ENCODE measurements at regions not wholly inside any gene's neighbourhood (a gene's known extent, or its start where the extent isn't known, plus 50 kb on each side); places are given as distances from the start of the nearest gene placed in this dataset.

DNA sequence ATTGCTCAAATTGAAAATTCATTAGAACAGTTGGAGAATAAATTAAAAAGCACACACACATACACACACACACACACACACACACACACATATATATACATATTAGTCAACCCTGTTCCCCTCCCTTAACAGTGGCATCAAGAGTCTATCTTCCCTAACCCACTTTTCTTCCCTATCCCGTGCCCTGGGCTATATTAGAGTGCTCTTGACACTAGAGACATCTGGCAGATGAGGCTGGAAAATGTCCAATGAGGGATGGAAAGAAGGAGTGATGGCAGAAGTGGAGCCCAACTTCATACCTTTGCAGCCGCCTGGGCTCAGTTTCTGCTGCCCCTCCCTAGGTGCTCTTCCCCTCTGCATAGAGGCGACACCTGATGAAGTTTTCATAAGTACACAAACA lies 172.4 kb upstream of the NUDT4 start:
- no peak overlapping the region for H3K9ac ChIP-seq (ENCODE audit: low read length in 5 of 5)
- no peaks in the 10 kb centered on the region for H3K4me1 ChIP-seq (ENCODE audit: control insufficient read depth in 5 of 5, insufficient read depth in 5 of 5, low read length in 5 of 5)
- no peaks in the 10 kb centered on the region for H3K9me3 ChIP-seq (ENCODE audit: control insufficient read depth in 5 of 5, low read length in 5 of 5)
- H3K27me3 ChIP-seq (ENCODE audit: control insufficient read depth in 5 of 5, insufficient read depth in 4 of 5, low read length in 5 of 5): no peaks in the 10 kb centered on the region
- H3K4me3 ChIP-seq (ENCODE audit: low read depth in 1 of 5, low read length in 5 of 5): no peak overlapping the region
- no peak overlapping the region for H3K27ac ChIP-seq (ENCODE audit: low read depth, low read length)
- no peaks in the 10 kb centered on the region for H3K36me3 ChIP-seq (ENCODE audit: control insufficient read depth in 5 of 5, insufficient read depth in 5 of 5, low read length in 5 of 5)

- H3K36me3 ChIP-seq (ENCODE audit: control insufficient read depth in 5 of 5, insufficient read depth in 5 of 5, low read length in 5 of 5): no peaks in the 10 kb centered on the region
- no peak overlapping the region for H3K4me3 ChIP-seq (ENCODE audit: low read depth in 1 of 5, low read length in 5 of 5)
- H3K27me3 ChIP-seq (ENCODE audit: control insufficient read depth in 5 of 5, insufficient read depth in 4 of 5, low read length in 5 of 5): no peaks in the 10 kb centered on the region
These were observed 169.7 kb upstream of the NUDT4 start for GRCh38 chr12:93208011-93208410.

GRCh38 chr12:93214523-93215289 lies 163.0 kb upstream of the NUDT4 start:
- Histone ChIP-seq H3K36me3 (ENCODE audit: control insufficient read depth in 5 of 5, insufficient read depth in 5 of 5, low read length in 5 of 5) (no peaks in the 10 kb centered on the region), H3K9me3 (ENCODE audit: control insufficient read depth in 5 of 5, low read length in 5 of 5) (no peaks in the 10 kb centered on the region), H3K27me3 (ENCODE audit: control insufficient read depth in 5 of 5, insufficient read depth in 4 of 5, low read length in 5 of 5) (no peaks in the 10 kb centered on the region), H3K4me1 (ENCODE audit: control insufficient read depth in 5 of 5, insufficient read depth in 5 of 5, low read length in 5 of 5) (no peaks in the 10 kb centered on the region), H3K27ac (ENCODE audit: low read depth, low read length) (no peak overlapping the region), H3K4me3 (ENCODE audit: low read depth in 1 of 5, low read length in 5 of 5) (no peak overlapping the region), H3K9ac (ENCODE audit: low read length in 5 of 5) (no peak overlapping the region)

More at GRCh38 chr12:93208011-93208410, 169.7 kb upstream of the NUDT4 start:
- Histone ChIP-seq H3K27ac (ENCODE audit: low read depth, low read length) (no peak overlapping the region), H3K9ac (ENCODE audit: low read length in 5 of 5) (no peak overlapping the region), H3K4me1 (ENCODE audit: control insufficient read depth in 5 of 5, insufficient read depth in 5 of 5, low read length in 5 of 5) (no peaks in the 10 kb centered on the region), H3K9me3 (ENCODE audit: control insufficient read depth in 5 of 5, low read length in 5 of 5) (no peaks in the 10 kb centered on the region)

DNA sequence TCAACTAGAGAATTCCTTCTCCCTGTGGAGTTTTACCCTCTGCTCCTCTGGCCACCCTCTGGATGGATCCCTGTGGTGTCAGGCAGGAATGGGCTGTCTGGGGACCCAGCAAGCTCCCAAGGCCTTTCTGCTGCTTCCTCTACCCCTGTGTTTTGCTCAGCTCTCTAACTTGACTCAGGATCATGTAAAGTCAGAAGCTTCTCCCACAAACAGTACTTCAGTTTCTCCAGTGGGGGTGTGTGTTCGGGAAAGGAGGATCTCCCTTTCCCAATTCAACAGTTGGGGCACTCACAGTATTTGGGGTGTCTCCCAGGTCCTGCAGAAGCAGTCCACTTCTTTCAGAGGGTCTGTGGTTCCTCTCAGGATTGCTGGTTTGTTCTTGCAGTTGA lies 162.4 kb upstream of the NUDT4 start:
- Histone ChIP-seq H3K9ac (ENCODE audit: low read length in 5 of 5) (no peak overlapping the region), H3K9me3 (ENCODE audit: control insufficient read depth in 5 of 5, low read length in 5 of 5) (no peaks in the 10 kb centered on the region), H3K4me3 (ENCODE audit: low read depth in 1 of 5, low read length in 5 of 5) (no peak overlapping the region), H3K4me1 (ENCODE audit: control insufficient read depth in 5 of 5, insufficient read depth in 5 of 5, low read length in 5 of 5) (no peaks in the 10 kb centered on the region), H3K27ac (ENCODE audit: low read depth, low read length) (no peak overlapping the region), H3K27me3 (ENCODE audit: control insufficient read depth in 5 of 5, insufficient read depth in 4 of 5, low read length in 5 of 5) (no peaks in the 10 kb centered on the region), H3K36me3 (ENCODE audit: control insufficient read depth in 5 of 5, insufficient read depth in 5 of 5, low read length in 5 of 5) (no peaks in the 10 kb centered on the region)

GRCh38 chr12:93219947-93220346 lies 157.8 kb upstream of the NUDT4 start:
- Histone ChIP-seq H3K4me3 (ENCODE audit: low read depth in 1 of 5, low read length in 5 of 5) (no peak overlapping the region), H3K27ac (ENCODE audit: low read depth, low read length) (no peak overlapping the region), H3K9ac (ENCODE audit: low read length in 5 of 5) (no peak overlapping the region)

DNA sequence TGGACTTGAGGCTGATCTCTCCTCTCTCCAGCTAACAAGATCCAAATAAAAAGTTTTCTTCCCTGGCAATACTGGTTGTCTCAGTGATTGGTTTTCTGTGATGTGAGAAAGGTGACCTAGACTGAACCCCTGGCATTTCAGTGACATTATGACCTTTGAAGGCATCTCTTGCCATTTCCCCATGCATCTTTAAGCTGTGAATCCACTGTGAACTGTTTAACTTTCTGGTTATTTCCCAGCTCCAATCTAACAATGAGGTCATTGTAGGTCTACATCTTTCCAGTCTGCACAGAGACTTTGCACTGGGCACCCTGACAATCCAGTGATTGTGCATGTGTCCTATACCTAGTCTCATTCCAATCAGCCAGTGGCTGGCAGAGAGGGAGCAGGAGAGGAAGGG lies 155.9 kb upstream of the NUDT4 start:
- Histone ChIP-seq H3K9me3 (ENCODE audit: control insufficient read depth in 5 of 5, low read length in 5 of 5) (peaks cover 0 to 6% (median 0%) of the 10 kb centered on the region in 5 donors), H3K9ac (ENCODE audit: low read length in 5 of 5) (no peak overlapping the region), H3K4me3 (ENCODE audit: low read depth in 1 of 5, low read length in 5 of 5) (no peak overlapping the region), H3K27ac (ENCODE audit: low read depth, low read length) (no peak overlapping the region), H3K4me1 (ENCODE audit: control insufficient read depth in 5 of 5, insufficient read depth in 5 of 5, low read length in 5 of 5) (peaks cover 0 to 12% (median 9%) of the 10 kb centered on the region in 5 donors), H3K27me3 (ENCODE audit: control insufficient read depth in 5 of 5, insufficient read depth in 4 of 5, low read length in 5 of 5) (no peaks in the 10 kb centered on the region), H3K36me3 (ENCODE audit: control insufficient read depth in 5 of 5, insufficient read depth in 5 of 5, low read length in 5 of 5) (no peaks in the 10 kb centered on the region)

More at GRCh38 chr12:93219947-93220346, 157.8 kb upstream of the NUDT4 start:
- H3K27me3 ChIP-seq (ENCODE audit: control insufficient read depth in 5 of 5, insufficient read depth in 4 of 5, low read length in 5 of 5): no peaks in the 10 kb centered on the region
- peaks cover 0 to 6% (median 0%) of the 10 kb centered on the region in 5 donors for H3K9me3 ChIP-seq (ENCODE audit: control insufficient read depth in 5 of 5, low read length in 5 of 5)
- no peaks in the 10 kb centered on the region for H3K36me3 ChIP-seq (ENCODE audit: control insufficient read depth in 5 of 5, insufficient read depth in 5 of 5, low read length in 5 of 5)
- H3K4me1 ChIP-seq (ENCODE audit: control insufficient read depth in 5 of 5, insufficient read depth in 5 of 5, low read length in 5 of 5): peaks cover 0 to 12% (median 9%) of the 10 kb centered on the region in 5 donors

DNA sequence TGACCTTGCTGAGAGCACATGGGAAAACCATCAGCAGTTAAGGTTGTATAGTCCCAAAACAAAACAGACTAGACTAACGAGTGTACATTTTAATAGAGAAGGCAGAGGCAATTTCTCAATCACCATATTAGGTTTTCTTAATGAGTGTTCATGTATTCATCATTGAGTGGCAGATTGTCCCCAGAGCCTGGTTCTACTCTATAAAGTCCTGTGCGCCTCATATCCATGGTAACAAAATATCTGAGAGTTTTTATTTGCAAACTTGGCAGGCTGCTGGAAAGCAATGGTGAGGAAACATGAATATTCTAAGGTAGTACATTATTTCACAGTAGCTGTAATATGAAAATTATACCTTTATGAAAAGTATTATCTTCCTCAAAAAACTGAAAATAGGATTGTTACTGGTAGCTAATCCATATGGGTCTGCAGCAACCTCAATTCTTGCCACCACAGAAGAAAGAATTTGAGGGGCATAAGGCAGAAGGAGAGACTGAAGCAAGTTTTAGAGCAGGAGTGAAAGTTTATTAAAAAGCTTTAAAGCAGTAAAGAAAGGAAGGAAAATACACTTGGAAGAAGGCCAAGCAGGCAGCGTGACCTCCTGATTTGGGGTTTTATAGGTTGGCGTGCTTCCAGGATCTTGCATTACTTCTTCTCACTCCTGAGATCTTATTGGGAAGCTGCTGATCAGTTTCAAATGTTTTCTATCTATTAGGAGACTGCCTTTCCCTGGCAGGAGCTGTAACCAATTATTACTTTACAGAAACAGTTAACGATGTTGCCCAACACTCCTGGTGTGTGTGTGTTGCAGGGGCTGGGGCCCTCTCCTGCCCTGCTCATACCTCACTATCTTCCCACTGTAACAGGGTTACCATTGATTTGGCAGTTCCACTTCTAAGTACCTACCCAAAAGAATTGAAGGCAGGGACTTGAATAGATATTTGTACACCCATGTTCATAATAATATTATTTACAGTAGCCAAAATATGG lies 154.0 kb upstream of the NUDT4 start:
- H3K9ac ChIP-seq (ENCODE audit: low read length in 5 of 5): no peak overlapping the region
- no peaks in the 10 kb centered on the region for H3K27me3 ChIP-seq (ENCODE audit: control insufficient read depth in 5 of 5, insufficient read depth in 4 of 5, low read length in 5 of 5)
- H3K4me1 ChIP-seq (ENCODE audit: control insufficient read depth in 5 of 5, insufficient read depth in 5 of 5, low read length in 5 of 5): peaks cover 0 to 12% (median 9%) of the 10 kb centered on the region in 5 donors
- no peak overlapping the region for H3K4me3 ChIP-seq (ENCODE audit: low read depth in 1 of 5, low read length in 5 of 5)
- H3K27ac ChIP-seq (ENCODE audit: low read depth, low read length): peak overlapping the region; percentile 35
- peaks cover 0 to 11% (median 0%) of the 10 kb centered on the region in 5 donors for H3K9me3 ChIP-seq (ENCODE audit: control insufficient read depth in 5 of 5, low read length in 5 of 5)
- H3K36me3 ChIP-seq (ENCODE audit: control insufficient read depth in 5 of 5, insufficient read depth in 5 of 5, low read length in 5 of 5): no peaks in the 10 kb centered on the region

DNA sequence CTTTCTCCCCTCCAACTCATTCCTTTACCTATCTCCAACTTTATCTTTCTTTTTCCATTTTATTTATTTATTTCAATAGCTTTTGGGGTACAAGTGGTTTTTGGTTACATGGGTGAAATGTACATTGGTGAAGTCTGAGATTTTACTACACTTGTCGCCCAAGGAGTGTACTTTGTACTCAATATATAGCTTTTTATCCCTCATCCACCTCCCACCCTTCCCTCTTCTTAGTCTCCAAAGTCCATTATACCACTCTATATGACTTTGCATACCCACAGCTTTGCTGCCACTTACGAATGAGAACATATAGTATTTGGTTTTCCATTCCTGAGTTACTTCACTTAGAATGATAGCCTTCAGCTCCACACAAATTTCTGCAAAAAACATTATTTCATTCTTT lies 152.6 kb upstream of the NUDT4 start:
- peaks cover 0 to 12% (median 9%) of the 10 kb centered on the region in 5 donors for H3K4me1 ChIP-seq (ENCODE audit: control insufficient read depth in 5 of 5, insufficient read depth in 5 of 5, low read length in 5 of 5)
- no peak overlapping the region for H3K4me3 ChIP-seq (ENCODE audit: low read depth in 1 of 5, low read length in 5 of 5)
- no peak overlapping the region for H3K27ac ChIP-seq (ENCODE audit: low read depth, low read length)
- H3K36me3 ChIP-seq (ENCODE audit: control insufficient read depth in 5 of 5, insufficient read depth in 5 of 5, low read length in 5 of 5): no peaks in the 10 kb centered on the region
- no peaks in the 10 kb centered on the region for H3K27me3 ChIP-seq (ENCODE audit: control insufficient read depth in 5 of 5, insufficient read depth in 4 of 5, low read length in 5 of 5)
- no peak overlapping the region for H3K9ac ChIP-seq (ENCODE audit: low read length in 5 of 5)
- peaks cover 0 to 11% (median 0%) of the 10 kb centered on the region in 5 donors for H3K9me3 ChIP-seq (ENCODE audit: control insufficient read depth in 5 of 5, low read length in 5 of 5)

DNA sequence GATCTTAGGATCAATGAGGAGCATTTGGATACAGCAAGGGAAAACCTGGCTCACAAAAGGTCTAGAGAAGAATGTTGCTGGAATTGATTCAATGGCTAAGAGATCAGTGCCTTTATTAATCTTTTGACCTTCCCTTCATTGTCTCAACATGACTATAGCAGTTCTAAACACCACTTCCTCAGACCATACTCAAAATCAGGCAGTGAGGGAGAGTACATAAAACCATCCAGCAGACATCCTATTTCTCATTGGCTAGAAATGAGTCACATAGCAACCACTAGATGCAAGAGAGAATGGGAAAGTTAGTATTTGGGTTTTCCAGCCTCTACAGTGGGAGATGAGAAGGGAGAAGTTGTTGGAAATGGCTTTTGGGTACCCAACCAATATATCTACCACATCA lies 151.4 kb upstream of the NUDT4 start:
- no peaks in the 10 kb centered on the region for H3K36me3 ChIP-seq (ENCODE audit: control insufficient read depth in 5 of 5, insufficient read depth in 5 of 5, low read length in 5 of 5)

More for the DNA sequence above, 151.4 kb upstream of the NUDT4 start:
- Histone ChIP-seq H3K27me3 (ENCODE audit: control insufficient read depth in 5 of 5, insufficient read depth in 4 of 5, low read length in 5 of 5) (no peaks in the 10 kb centered on the region), H3K9me3 (ENCODE audit: control insufficient read depth in 5 of 5, low read length in 5 of 5) (peaks cover 0 to 11% (median 0%) of the 10 kb centered on the region in 5 donors), H3K27ac (ENCODE audit: low read depth, low read length) (no peak overlapping the region), H3K4me3 (ENCODE audit: low read depth in 1 of 5, low read length in 5 of 5) (no peak overlapping the region), H3K9ac (ENCODE audit: low read length in 5 of 5) (no peak overlapping the region), H3K4me1 (ENCODE audit: control insufficient read depth in 5 of 5, insufficient read depth in 5 of 5, low read length in 5 of 5) (peaks cover 0 to 12% (median 9%) of the 10 kb centered on the region in 5 donors)
